Midbrain (tissue), 1 donor: ENCODE measurements at regions not wholly inside any gene's neighbourhood (a gene's known extent, or its start where the extent isn't known, plus 50 kb on each side); places are given as distances from the start of the nearest gene placed in this dataset.

Experiments used
- DNase-seq: peaks from one replicate; lab custom pipeline; 2025; lab: John Stamatoyannopoulos, UW

DNA sequence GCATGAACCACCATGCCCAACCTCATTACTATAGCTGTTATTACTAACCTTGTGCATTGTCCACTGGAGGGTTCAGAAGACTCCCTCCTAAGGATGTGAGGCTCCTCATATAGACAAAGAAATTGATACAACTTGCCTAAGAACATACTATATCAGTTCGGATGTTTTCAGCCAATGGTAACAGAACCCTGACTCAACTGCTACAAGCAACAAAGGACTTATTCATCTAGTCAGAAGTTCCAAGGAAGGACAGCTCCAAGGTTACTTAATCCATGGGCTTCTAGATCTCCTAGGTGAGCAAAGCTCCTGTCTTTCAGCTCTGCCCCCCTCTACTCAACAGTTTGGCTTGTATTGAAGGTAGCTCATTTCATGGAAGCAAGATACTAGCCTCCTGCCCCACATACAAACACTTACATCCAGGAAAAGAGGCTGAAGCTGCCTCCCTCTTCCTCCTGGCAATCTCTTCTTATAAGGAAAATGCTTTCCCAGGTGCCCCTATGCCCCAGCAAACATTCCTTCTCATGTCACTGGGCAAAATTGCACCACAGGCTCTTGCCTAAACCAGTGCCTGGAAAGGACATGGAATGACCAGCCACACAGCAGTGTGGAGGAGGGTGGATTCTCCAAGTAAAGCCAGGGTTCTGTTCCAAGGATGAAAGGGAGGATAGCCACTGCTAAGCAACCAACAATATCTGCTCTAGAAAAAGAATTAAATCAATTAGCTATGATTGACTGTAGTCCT is 497.8 kb downstream of the FOXO1 start:
- no peak for DNase-seq

DNA sequence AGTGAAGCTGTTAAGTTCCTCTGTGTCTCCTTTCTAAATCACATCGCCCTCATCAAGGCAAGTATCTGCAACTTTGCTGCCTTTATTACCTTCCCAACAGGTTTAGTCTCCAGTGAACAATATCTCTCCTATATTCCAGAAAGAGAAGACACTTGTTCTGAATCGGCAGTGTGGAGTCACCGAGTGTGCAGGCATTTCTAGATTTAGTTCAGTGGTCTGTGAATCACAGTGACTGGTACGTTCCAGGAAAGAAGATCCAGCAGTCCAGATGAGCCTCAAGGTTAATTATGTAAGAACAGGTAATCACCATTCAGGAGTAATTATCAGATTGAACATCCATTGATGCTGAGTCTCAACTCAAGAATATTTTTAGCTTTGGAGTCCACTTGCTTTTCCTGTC is 497.0 kb downstream of the FOXO1 start:
- no peak for DNase-seq

DNA sequence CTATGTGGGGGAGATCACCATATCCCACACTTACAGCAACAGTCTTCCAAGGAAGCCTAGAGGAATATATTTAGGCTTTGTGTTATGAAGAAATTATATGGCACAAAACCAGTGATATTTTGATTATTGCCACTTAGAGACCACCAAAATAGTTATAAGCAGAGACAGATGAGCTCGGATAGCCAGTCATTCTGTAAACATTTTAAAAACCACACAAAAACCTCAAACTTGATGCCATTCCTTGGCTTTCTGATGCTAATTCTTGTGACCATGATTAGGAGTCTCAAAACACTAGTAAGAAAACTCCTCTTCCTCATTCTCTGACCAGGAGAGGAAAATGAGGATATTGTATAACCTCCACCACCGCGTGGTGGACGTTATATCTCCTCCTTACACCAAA is 496.4 kb downstream of the FOXO1 start:
- no peak for DNase-seq

DNA sequence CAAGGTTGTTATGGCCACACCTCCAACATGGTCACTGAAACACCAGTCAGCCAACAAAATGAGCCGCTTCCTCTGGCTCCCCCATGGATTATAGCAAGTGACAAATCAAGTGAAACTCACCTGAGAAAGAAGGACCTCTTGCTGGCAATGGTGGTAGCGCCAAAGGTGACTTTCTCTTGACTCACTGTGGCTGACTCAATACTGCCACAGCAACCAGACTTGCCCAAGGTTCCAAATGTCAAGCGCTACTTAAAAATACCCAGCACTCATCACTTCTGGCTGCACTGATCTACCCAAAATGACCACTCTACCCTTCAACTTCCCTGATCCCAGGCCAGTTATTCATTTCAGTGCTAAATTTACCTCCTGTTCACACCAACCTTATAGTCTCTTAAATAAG is 495.5 kb downstream of the FOXO1 start:
- DNase-seq = no peak

DNA sequence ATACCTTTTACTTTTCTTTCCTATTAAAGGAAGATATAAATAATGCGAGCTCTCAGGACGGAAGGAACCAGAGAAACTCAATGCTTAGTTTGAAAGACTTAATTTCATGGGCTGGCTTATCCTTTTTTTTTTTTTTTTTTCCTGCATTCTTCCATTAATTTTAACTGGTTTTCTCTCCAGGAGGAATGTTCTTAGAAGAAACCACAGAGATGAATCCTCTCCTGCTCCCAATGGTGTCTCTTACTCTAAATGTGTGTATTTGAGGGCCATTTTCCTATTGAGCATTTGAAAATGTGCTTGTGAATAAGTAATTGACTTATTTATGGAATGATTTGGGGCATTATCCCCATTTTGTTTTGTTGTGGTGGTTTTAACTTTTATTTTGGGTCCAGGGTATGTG is 494.9 kb downstream of the FOXO1 start:
- no peak for DNase-seq

DNA sequence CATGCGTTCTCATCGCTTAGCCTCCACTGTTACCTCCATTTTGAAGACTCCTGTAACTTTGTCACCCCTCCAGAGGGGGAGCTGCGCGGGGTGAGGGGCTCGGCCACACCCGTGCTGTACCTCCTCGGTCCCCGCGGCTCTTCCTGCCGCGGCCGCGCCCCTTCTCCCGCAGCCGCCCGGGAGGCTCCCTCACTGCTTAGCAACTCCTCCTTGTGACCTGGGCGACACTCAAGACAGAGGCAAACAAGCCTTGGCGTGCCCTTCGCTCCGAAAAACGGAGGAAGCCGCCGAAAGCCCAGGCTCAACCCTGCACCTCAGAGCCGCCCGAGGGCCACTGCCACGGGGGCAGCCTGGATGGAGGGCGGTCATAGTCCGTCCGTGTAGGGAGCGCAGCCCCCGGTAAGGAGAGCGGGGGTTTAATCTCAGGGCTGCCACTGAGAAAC is 494.3 kb downstream of the FOXO1 start:
- DNase-seq = no peak

DNA sequence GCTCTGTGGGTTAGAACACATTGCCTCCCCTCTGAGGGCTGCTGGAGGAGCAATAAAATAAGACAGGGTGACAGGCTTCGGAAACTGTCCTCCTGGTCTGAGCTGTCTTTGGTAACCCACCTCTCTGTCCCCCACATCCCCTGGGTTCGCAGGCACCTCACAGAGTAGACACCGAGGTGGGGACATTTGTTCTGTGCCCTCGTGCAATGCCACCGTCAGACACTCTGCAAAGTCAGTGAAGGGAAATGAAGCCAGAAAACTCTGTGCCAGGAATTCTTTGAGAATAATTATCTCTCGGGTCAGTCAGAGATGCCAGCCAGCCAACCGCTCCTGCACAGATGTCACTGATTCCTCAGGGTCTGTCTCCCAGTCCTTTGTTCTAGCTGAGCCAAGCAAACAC is 493.6 kb downstream of the FOXO1 start:
- no peak for DNase-seq

DNA sequence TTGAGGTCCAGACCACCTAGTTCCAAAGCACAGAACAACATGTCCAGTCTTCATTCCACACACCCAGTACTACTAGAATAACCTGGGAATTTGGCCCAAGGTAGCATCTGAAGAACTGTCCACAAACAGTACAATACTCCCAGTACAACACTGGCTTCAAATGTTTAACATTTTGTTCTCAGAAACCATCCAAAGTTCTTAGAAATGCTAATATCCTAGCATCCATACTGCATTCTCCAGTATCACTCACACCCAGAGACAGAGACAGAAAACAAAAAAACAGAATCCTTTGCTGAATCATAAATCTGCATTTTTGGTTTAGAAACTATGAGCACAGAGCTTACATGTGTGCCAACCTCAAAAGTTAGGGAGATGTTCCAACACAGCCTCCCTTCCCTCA is 490.8 kb downstream of the FOXO1 start:
- DNase-seq = no peak

DNA sequence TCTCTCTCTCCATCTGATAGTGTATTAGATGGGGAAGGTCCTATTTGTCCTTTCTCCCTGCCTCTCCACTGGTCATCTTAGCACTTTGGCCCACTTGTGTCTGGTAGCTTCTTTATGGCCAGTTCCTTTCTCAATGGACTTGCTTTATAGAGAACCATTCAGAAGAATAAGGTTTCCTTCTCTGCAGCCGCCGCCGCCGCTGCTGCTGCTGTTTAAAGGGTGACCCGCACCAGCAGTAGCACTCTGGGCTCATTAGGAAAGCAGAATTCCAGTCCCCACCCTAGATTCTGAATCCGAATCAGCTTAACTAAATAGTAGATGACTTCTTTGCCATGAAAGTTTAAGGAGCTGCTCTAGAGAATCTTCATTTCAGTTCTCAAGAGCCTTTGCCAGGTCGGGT is 490.2 kb downstream of the FOXO1 start:
- DNase-seq = no peak

DNA sequence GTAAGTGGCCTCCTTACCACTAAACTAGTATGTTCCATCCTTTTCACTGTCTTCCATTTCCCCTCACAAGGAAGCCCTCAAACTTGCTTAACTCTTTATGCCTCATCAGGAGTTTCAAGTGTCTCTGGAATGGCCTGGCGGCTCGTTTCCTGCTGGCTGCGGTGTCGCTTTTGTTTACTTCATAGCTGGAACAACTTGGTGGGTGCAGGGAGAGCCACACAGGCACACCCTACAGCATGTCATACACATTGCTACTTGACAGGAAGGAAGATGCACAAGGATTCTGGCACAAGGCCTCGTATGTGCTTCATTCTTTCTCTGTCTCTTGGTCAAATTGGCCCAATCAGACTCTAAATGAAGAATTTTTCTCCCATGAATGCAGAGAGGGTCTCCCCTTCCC is 488.3 kb downstream of the FOXO1 start:
- DNase-seq = no peak

DNA sequence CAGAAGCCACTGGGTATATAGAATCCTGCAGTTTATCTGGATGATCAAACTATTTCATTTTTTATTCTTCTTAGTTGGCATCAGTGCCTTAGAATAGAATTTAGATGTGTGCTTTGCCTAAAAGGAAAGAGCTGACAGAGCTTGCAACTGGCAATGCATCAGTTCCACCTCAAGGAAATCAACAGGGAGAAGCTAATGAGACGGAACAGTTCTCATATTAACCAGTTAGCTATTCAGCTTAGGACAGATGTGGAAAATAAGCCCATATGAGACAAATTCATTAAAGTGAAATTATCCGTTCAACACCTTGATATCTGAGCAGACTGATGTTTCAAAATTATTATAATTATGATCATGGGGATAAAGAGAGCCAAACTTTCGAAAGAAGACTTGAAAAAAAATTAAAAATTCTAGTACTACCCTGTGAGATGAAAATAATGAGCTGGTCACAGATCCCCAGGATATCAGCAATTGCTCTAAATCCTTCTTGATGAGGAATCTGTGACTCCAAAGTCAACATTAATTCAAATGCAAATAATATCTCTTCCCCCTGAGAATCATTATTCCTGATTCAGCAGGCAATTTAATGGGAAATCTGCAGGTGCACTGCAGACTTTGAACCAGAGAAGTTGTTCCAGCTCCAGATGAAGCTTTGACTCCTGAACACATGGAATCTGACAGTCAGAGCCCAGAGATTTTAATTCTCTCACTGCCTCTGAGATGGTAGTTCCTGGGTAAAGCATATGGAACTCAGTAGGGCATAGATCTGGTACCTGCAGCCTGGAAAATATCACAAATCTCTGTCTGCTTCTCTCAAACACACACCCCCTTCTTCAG is 486.8 kb downstream of the FOXO1 start:
- no peak for DNase-seq

DNA sequence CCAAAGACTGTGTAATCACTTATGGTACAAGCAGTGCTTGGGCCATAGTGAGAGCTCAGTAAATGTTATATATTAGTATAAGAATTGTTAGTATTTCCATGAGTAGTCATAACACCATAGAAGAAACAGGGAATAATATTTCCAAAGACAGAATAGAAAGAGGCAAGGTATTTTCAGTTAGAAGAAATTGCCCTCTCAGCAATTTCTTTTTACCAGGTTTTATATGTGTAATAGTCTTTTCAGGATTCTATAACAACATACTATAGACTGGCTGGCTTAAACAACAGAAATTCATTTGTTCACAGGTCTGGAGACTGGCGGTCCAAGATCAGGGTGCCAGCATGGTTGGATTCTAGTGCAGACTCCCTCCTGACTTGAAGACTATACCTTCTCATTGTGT is 485.7 kb downstream of the FOXO1 start:
- DNase-seq = no peak

DNA sequence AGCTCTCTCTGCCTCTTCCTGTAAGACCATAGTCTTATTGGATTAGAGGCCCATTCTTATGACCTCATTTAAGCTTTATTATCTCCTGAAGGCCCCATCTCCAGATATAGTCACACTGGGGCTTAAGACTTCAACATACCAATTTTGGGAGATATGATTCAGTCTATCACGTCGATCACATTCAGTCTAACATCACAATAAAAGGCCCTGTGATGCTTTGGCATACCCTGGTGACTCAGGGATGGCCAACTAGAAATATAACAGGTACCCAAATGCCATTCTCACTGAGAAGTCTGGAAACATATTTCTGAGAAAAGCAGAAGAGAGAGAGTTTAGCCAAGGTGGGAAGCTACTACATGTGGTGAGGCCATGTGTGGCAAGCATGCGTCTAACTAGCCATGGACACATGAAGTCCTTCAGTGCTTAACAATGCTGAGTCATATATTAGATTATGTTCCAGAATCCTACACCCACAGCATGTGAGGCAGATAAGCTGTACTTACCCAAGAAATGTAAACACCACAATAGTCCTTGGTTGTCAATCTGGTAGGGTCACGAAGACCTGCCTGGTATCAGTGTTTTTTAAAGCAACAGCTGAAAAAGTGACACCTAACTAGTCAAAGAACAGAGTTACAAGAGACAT is 485.1 kb downstream of the FOXO1 start:
- DNase-seq = no peak

DNA sequence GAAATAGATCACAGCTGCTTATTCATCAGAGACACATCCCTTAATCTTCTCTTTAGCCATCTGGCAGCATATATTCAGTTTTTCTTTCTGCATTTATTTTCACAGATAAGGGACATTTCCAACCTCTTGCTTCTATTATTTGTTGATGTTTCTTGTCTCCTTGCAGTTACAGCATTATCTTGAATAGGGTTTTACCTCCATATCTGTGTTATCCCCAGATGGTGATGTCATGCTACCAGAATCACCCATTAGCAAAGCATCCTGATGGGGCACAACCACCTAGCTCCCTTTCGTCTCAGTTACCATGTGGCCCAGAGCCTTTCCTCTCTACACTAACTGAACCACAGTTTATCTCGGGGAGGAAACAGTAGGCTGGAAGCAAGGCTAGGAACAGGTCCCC is 483.9 kb downstream of the FOXO1 start:
- no peak for DNase-seq

DNA sequence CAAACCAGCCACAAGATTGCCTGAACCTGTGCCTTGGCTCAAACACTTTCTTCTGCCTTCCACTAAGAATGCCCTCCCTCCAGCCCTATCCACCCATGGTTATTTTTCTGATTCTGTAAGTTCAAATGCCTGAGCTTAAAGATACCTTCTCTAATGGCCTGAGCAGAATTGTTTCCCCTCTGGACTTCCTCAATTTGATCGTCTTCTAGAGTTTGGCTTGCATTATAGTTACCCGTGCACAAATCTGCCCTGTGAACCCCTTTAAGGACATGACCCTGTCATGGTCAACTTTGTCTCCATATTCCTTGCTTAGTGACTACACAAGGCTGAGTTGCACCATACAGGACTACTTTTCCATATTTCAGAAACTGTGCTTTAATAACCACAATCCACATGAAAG is 481.0 kb downstream of the FOXO1 start:
- no peak for DNase-seq

DNA sequence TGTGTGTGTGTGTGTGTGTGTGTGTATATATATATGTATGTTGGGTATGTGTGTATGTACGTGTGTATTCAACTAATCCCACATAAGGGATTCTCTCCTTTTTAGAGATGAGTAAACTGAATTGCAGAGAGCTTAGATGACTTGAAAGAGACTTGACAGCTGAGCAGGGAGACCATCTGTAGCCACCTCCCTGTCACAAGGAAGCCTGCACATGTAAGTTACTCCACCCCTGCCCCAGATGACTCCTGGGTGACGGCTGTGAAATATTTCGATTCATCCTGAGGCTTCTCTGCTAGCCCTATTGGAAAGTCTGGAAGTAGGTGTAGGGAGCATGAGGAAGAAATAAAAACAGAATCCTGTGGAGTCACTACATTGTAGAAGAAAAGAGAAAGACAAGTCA is 480.4 kb downstream of the FOXO1 start:
- no peak for DNase-seq

DNA sequence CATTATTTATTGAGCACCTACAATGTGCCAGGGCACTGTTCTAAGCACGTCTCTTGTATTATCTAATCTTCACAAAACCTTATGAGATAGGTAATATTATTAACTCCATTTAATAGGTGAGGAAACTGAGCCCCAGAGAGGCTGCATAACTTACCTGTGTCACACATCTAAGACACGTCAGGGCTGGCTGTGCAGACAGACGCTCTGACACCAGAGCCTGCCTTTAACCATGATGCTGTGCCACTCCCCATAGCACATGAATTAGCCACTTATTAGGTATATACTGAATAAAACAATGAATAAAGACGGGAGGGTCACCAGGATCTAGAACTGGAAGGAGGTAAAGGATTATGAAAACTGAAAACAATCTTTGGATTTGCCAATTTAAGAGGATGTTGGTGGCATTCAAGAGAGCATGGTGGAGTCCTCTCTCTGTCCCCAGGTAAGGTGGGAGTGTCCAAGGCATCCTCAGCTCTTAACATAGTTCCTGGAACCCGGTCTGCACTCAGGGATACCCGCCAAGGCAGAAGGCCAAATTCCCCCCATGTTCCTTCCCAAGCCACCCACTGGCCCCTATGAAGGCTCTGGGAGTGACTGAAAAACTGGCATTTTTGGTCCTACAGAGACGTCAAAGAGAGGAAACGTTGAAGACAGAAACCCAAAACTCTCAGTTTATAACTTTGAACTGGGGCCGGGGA is 479.7 kb downstream of the FOXO1 start:
- no peak for DNase-seq

DNA sequence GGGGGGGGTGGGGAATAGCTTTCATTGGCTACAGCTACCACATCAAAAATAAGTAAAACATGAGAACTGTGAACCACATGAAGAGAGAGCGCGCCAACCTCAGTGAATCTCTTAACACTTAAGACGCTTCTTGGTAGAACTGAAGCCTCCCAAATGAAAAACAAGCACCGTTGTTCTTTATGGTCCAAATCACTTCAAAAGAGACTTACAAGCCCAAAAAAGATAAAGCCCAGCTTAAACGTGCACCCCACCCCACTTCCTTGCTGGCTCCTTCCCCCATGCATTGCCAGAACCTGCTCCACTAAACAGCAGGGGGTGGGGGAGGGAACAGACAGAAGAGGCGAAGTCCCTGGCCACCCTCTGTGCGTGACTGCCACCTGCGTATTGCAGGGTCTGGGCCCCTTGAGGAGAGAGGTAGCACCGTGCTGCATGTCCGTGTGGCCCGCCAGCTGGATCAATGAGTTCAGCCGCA is 479.1 kb downstream of the FOXO1 start:
- no peak for DNase-seq

DNA sequence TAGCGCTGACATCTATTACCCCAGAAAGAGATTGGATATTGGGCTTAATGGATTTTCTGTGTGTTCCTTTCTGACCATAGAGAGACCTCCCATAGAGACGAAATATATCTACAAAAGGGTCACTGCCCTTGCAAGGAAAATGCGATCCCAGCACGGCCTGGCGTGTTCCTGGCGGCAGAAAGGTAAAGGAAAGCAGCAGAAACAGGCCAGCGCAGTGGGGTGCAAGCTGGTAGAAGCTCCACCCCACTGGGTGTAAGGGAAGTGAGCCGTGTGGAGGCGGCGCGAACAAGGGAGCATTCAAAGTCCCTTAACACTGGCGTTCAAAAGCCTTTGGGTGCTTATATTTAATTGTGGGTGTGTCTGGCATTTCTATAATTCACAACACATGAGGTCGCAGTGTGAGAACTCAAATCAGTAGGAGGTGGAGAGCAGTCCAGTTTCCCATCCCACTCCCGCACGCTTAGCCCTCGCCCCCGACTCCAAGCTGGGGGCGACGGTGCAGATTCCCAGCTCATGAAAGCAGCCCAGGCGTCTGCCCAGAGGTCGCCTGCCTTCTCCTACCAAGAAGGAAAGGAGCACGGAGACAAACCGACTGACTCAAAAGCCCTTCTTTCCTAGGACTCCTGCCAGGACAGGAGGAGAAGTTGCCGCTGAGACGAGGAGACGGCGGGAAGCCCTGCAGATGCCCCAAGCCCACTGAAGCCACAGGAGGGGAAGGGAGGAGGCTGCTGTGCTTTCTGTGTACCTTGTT is 478.4 kb downstream of the FOXO1 start:
- no peak for DNase-seq

DNA sequence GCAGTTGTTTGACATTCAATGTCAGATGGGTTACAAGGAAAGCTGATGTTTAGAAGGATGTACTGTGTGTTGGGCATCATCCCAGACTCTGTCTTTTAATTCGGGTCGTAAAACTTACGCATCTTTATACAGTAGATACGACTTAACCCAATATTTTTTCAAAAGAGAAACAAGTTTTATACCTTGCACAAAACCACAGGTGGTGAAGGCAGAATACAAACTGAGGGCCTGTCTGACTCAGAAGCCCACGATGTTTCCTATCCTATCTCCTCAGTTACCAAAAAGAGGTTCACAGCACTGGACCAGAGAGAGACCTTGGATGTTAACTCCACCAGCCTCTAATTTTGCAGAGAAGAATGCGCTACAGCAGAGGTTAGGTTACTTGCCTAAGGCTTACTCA is 477.0 kb downstream of the FOXO1 start:
- DNase-seq = no peak

DNA sequence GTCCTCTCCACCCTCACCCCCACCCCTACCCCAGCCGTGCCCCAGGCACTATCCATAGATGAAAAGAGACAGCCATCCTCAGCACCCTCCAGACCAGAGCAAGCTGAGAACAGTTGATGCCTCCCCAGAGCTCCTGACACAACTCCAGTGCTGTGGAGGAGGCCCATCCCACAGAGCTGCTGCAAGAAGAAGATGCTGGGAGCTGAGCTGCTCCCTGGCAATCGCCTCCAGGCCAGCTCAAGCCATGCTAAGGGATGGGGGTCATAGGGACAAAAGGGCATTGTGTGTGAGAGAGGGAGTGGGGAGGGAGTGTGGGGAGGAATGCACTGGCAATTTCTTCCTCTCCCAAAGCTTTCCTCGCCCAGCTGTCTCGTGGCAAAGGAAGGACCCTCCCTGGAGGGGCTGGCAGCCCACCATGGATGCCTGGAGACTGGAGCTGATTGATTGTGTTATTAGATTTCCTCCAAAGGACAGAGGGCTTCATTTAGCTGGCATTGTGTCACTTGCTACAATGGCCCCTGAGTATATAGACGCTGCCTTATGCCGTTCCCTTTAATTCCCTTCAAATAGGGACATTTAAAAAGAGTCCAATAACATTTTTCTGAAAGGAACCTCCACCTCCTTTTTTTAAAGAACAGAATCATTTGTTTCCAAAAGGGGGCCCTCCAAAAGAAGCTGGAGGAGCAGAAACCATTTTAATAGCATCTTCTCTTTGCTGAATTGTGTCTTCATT is 476.4 kb downstream of the FOXO1 start:
- DNase-seq = peak; percentile 82
